Colonic mucosa (tissue), 4 donors: ENCODE measurements at regions not wholly inside any gene's neighbourhood (a gene's known extent, or its start where the extent isn't known, plus 50 kb on each side); places are given as distances from the start of the nearest gene placed in this dataset.

Experiments
- DNase-seq: peaks from one replicate; pipeline ENCODE4 v3.0.0-alpha.2; 2020
- H3K27ac ChIP-seq: fragments of 200-600 bp; one replicate; pipeline ENCODE4 v1.8.0; 2021
- H3K27me3 ChIP-seq: fragments of 200-600 bp; one replicate; pipeline ENCODE4 v1.8.0; 2021
- H3K36me3 ChIP-seq: fragments of 200-600 bp; one replicate; pipeline ENCODE4 v1.8.0; 2021
- H3K4me1 ChIP-seq: fragments of 200-600 bp; one replicate; pipeline ENCODE4 v1.8.0; 2021; ENCODE audit warnings: mild to moderate bottlenecking
- H3K4me3 ChIP-seq: fragments of 200-600 bp; one replicate; pipeline ENCODE4 v1.8.0; 2021
- H3K9ac ChIP-seq, 2 donors: one replicate each; pipeline ENCODE4 v1.7.0; 2013; ENCODE audit warnings: control low read depth in 2 of 2, low read depth in 2 of 2, low read length in 2 of 2
- H3K9me3 ChIP-seq: fragments of 200-600 bp; one replicate; pipeline ENCODE4 v1.8.0; 2021
- intact Hi-C: fragments of 100-400 bp; cut with DNase I; formaldehyde crosslinking; loops from one replicate; pipeline ENCODE4 v1.14.1; 2022
- TF ChIP-seq, protein P1 (sequence below): fragments of 200-600 bp; IDR thresholded peaks from one replicate; pipeline ENCODE4 v1.8.0; 2022; ENCODE audit warnings: antibody characterized with exemption, mild to moderate bottlenecking
- donor health status: healthy.
- donor health status: DM: no; HTN: no; CAD: no.
- donor health status: DM: no; HTN: no; CAD: no.

DNA sequence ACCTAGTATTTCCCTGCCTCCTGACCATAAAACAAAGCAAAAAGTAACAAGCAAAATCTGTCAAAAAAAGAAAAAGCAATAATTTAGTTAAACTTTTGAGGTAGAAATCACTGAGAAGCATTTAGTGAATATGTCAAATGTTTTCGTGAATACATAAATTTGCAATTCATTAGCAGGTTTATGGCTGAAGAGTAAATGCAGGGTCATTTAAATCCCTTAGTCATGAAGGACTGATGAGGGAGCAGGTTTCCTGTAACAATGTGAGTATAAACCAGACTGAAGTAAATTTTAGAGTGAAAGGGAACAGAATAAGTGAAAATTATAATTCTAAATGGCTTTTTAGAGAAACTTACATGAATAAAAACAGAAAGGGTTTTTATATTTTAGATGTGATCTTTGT is 313.5 kb upstream of the MANEA start:
- intact Hi-C loops: no loop called here
- H3K4me1 ChIP-seq: no peaks in the 10 kb centered on the region
- TF ChIP-seq, protein P1, sequence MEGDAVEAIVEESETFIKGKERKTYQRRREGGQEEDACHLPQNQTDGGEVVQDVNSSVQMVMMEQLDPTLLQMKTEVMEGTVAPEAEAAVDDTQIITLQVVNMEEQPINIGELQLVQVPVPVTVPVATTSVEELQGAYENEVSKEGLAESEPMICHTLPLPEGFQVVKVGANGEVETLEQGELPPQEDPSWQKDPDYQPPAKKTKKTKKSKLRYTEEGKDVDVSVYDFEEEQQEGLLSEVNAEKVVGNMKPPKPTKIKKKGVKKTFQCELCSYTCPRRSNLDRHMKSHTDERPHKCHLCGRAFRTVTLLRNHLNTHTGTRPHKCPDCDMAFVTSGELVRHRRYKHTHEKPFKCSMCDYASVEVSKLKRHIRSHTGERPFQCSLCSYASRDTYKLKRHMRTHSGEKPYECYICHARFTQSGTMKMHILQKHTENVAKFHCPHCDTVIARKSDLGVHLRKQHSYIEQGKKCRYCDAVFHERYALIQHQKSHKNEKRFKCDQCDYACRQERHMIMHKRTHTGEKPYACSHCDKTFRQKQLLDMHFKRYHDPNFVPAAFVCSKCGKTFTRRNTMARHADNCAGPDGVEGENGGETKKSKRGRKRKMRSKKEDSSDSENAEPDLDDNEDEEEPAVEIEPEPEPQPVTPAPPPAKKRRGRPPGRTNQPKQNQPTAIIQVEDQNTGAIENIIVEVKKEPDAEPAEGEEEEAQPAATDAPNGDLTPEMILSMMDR: no peak

DNA sequence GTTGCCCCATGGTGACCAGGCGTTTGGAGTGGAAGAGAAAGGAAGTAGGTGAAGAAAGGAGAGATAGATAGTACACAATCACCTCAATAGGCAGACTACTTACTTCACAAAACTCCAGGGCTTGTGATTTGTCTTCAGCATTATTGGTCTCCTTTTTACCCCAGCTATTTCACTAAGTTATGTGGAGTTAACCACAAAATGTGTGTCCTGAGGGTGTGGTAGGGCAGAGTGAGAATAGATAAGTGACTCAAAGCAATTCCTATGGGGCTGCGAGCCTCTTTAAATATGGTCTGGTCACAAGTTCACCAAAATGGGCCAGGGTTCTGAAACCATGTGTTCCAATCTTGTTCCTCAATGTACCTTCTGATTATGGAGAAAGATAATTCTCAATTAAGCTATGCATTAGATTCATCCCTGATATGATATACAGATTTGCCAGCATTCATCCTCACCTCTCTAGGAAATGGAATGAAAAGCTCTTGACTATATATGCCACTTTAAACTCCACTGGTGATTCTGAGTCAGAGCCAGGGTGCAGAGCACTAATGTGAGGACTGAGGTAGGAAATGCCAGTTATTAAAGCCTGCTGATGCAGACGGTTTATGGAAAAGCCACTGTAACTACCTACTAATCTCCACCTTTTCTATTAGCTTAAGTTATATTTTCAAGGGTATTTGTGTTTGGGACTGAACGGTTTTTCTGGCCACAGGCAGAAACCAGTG is 310.6 kb upstream of the MANEA start:
- Histone ChIP-seq H3K9me3 (no peaks in the 10 kb centered on the region), H3K4me1 (no peaks in the 10 kb centered on the region), H3K36me3 (no peaks in the 10 kb centered on the region), H3K4me3 (no peak overlapping the region), H3K27ac (no peak overlapping the region), H3K27me3 (no peaks in the 10 kb centered on the region), H3K9ac (no peak overlapping the region)
- intact Hi-C loops: no loop called here
- DNase-seq: no peak
- TF ChIP-seq, protein P1: no peak

More for the DNA sequence above, 313.5 kb upstream of the MANEA start:
- Histone ChIP-seq H3K27ac (no peak overlapping the region), H3K9me3 (no peaks in the 10 kb centered on the region), H3K4me3 (no peak overlapping the region), H3K36me3 (no peaks in the 10 kb centered on the region), H3K27me3 (no peaks in the 10 kb centered on the region), H3K9ac (no peak overlapping the region)
- DNase-seq: no peak

DNA sequence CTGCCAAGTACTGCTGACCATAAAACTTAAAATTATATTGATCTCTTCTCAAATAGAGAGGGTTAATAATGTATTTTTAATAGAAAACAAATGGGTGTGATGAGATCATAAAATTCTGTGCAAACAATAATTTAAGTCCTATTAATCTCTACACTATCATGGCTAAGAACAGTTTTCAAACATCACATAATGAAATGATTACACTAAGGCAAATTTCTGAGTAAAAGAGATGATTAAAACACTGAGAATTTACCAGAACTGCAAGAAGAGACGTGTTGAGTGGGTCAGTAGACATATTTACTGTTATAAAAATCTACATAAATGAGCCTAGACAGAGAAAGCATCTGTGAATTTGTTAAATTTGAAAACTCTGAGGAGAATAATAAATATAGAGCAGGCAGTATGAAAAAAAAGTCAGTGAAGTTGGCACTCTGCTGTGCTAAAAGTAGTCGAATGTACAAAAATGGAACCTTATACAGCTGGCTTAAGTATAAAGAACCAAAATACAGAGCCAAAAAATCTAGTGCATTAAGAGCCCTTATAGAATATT is 302.6 kb upstream of the MANEA start:
- intact Hi-C loops: no loop called here
- Histone ChIP-seq H3K9ac (no peak overlapping the region), H3K27me3 (no peaks in the 10 kb centered on the region), H3K4me1 (no peaks in the 10 kb centered on the region), H3K36me3 (no peaks in the 10 kb centered on the region), H3K4me3 (no peak overlapping the region), H3K9me3 (no peaks in the 10 kb centered on the region), H3K27ac (no peak overlapping the region)
- no peak for DNase-seq
- TF ChIP-seq, protein P1: no peak

DNA sequence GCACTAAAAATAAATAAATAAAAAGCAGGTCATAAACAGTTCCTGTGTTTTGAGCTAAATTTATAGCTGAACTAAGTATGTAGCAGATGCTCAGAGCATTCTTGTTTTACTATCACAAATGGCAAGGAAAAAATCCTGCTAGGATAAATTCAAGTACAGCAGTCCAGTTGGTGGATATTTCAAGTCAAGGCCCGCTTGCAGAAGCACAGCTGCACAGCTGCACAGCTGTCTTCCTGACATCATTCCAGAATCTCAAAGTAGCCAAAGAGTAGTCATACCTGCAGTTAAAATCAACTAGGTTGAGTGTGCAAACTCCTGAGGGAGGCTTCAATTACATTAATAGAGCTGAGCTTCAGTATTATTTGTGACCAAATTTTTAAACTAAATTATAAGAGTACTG is 297.7 kb upstream of the MANEA start:
- Histone ChIP-seq H3K27ac (no peak overlapping the region), H3K9me3 (no peaks in the 10 kb centered on the region), H3K4me3 (no peak overlapping the region), H3K27me3 (no peaks in the 10 kb centered on the region), H3K36me3 (no peaks in the 10 kb centered on the region), H3K4me1 (no peaks in the 10 kb centered on the region), H3K9ac (no peak overlapping the region)
- intact Hi-C loops: no loop called here
- TF ChIP-seq, protein P1: no peak
- DNase-seq: no peak

DNA sequence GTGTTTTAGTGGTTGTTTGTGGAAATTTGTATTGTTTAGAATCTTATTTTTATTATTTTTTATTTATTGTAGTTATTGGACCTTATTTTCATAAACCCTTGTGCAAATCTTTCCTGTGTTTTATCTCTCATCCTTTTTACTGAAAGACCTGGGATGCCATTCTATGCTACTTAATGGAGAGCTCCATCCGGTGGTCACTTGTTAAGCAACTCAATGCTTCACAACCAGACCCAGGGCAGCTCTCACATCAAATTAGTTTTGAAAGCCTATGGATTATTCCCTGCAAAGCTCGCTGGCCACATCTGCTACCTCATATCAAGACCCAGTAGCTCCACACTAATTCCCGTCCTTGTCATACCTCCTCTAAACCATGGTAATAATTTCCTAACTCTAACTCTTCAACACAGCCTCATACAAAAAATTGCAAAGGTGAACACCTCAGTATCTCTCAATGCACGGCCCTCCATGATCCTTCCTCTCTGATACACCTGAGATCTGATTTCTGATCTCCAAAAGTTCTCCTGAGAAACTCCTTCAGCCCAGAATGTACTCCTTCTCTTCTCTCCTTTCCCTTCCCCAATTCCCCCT is 296.6 kb upstream of the MANEA start:
- DNase-seq: no peak
- intact Hi-C loops: no loop called here
- TF ChIP-seq, protein P1: no peak
- no peaks in the 10 kb centered on the region for H3K27me3 ChIP-seq
- H3K4me3 ChIP-seq: no peak overlapping the region
- no peak overlapping the region for H3K9ac ChIP-seq
- no peak overlapping the region for H3K27ac ChIP-seq
- no peaks in the 10 kb centered on the region for H3K4me1 ChIP-seq
- no peaks in the 10 kb centered on the region for H3K9me3 ChIP-seq
- H3K36me3 ChIP-seq: no peaks in the 10 kb centered on the region
